ENCODE measurements at regions not wholly inside any gene's neighbourhood (a gene's known extent, or its start where the extent isn't known, plus 50 kb on each side); places are given as distances from the start of the nearest gene placed in this dataset.

DNA sequence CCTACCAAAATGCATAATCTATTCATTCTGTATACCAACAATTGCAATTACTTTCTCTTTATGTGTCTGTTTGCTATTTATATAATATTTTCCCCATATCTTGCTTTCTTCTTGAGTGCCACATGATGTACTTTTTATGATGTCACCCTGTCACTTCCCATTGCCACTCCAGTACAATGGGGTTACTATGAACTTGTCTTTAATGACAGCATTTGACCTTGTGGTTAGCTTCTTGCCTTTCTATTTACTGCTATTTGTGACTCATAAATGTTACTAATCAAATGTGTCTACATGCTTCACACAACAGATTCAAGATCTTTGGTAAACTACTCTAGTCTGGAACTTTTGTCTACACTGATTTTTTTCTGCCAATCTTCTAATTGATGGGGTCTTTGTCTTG, 486.3 kb downstream of the NR4A2 start (continued):
- no peak for TF ChIP-seq ZNF462 (CRISPR knock-in tag; IDR thresholded peaks at IDR 0.05)
- TF ChIP-seq REST (IDR thresholded peaks at IDR 0.05; ENCODE audit: unreplicated experiment) = no peak
- no peak for TF ChIP-seq NANOG (IDR thresholded peaks at IDR 0.05; ENCODE audit: borderline replicate concordance)
- TF ChIP-seq, protein P1, sequence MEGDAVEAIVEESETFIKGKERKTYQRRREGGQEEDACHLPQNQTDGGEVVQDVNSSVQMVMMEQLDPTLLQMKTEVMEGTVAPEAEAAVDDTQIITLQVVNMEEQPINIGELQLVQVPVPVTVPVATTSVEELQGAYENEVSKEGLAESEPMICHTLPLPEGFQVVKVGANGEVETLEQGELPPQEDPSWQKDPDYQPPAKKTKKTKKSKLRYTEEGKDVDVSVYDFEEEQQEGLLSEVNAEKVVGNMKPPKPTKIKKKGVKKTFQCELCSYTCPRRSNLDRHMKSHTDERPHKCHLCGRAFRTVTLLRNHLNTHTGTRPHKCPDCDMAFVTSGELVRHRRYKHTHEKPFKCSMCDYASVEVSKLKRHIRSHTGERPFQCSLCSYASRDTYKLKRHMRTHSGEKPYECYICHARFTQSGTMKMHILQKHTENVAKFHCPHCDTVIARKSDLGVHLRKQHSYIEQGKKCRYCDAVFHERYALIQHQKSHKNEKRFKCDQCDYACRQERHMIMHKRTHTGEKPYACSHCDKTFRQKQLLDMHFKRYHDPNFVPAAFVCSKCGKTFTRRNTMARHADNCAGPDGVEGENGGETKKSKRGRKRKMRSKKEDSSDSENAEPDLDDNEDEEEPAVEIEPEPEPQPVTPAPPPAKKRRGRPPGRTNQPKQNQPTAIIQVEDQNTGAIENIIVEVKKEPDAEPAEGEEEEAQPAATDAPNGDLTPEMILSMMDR (conservative IDR thresholded peaks at IDR 0.05; ENCODE audit: low read depth in 2 of 2) = no peak
- TF ChIP-seq POLR2AphosphoS5 (IDR thresholded peaks at IDR 0.05; ENCODE audit: low read depth) = no peak
- no peak for TF ChIP-seq ZNF114 (CRISPR knock-in tag; IDR thresholded peaks at IDR 0.05)
- TF ChIP-seq ZNF331 (CRISPR knock-in tag; IDR thresholded peaks at IDR 0.05; ENCODE audit: low read depth) = no peak
- TF ChIP-seq JUNB (IDR thresholded peaks at IDR 0.05; ENCODE audit: unreplicated experiment) = no peak
- TF ChIP-seq CREB1 (CRISPR knock-in tag; IDR thresholded peaks at IDR 0.05; ENCODE audit: low read depth) = no peak
- no peak for TF ChIP-seq EZH2 (IDR thresholded peaks at IDR 0.05; ENCODE audit: low read depth, unreplicated experiment)

All from GM23338 (cell line).